Neural progenitor cell (in vitro differentiated cells): ENCODE measurements at regions not wholly inside any gene's neighbourhood (a gene's known extent, or its start where the extent isn't known, plus 50 kb on each side); places are given as distances from the start of the nearest gene placed in this dataset.

Source experiments
- EZH2 ChIP-seq: fragments of 200-600 bp; sonication (generic); IDR thresholded peaks from 2 replicates; pipeline ENCODE4 v1.6.1; 2017; ENCODE audit warnings: antibody characterized with exemption, mild to moderate bottlenecking, moderate library complexity
- EZH2phosphoT487 ChIP-seq: fragments of 200-600 bp; sonication (generic); IDR thresholded peaks from 2 replicates; pipeline ENCODE4 v1.6.1; 2017; ENCODE audit warnings: antibody characterized with exemption
- TF ChIP-seq, protein P1 (sequence below): fragments of 200-600 bp; sonication (generic); IDR thresholded peaks from 2 replicates; pipeline ENCODE4 v1.5.1; 2017; ENCODE audit warnings: antibody characterized with exemption, mild to moderate bottlenecking

DNA sequence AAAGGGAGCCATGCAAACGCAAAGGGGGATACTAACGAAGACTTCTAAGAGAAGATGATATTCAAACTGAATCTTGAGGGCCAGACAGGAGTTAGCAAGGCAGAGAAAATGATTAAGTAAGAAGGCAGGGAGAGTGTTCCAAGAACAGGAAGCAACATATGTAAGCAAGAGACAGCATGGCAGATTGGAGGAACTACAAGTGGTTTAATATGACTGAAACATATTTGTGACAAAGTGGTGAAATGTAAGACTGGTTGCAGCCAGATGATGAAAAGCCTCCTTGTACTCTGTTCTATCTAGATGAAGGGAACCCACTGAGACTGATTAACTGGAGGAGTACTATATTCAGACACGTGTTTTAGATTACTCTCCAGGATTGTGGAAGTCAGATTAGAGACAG, 116.6 kb upstream of the DIAPH2 start:
- TF ChIP-seq, protein P1, sequence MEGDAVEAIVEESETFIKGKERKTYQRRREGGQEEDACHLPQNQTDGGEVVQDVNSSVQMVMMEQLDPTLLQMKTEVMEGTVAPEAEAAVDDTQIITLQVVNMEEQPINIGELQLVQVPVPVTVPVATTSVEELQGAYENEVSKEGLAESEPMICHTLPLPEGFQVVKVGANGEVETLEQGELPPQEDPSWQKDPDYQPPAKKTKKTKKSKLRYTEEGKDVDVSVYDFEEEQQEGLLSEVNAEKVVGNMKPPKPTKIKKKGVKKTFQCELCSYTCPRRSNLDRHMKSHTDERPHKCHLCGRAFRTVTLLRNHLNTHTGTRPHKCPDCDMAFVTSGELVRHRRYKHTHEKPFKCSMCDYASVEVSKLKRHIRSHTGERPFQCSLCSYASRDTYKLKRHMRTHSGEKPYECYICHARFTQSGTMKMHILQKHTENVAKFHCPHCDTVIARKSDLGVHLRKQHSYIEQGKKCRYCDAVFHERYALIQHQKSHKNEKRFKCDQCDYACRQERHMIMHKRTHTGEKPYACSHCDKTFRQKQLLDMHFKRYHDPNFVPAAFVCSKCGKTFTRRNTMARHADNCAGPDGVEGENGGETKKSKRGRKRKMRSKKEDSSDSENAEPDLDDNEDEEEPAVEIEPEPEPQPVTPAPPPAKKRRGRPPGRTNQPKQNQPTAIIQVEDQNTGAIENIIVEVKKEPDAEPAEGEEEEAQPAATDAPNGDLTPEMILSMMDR: no peak
- TF ChIP-seq EZH2 (no peak), EZH2phosphoT487 (no peak)
